ENCODE measurements at regions not wholly inside any gene's neighbourhood (a gene's known extent, or its start where the extent isn't known, plus 50 kb on each side); places are given as distances from the start of the nearest gene placed in this dataset.

- no peak for DNase-seq (ENCODE audit: low spot score)
- no peaks in the 10 kb centered on the region for H3K9me3 Mint-ChIP-seq
- H3K4me3 Mint-ChIP-seq, result no peak overlapping the region
- H3K4me2 ChIP-seq, result no peak overlapping the region
- H4K20me1 ChIP-seq (ENCODE audit: low read depth), result no peaks in the 10 kb centered on the region
- no peaks in the 10 kb centered on the region for H3F3A ChIP-seq (ENCODE audit: low read depth)
- no peak overlapping the region for H3K27ac Mint-ChIP-seq
- no peaks in the 10 kb centered on the region for H3K9me3 ChIP-seq (ENCODE audit: low read depth)
- no peak overlapping the region for H3K9ac ChIP-seq
- no peak for TF ChIP-seq EZH2phosphoT487 (IDR thresholded peaks at IDR 0.05)
- H2AFZ ChIP-seq (replicated peaks), result no peak overlapping the region
- H3K79me2 ChIP-seq (ENCODE audit: low read depth), result no peaks in the 10 kb centered on the region
- H3K4me3 ChIP-seq, result no peak overlapping the region
- H3K4me1 ChIP-seq, result no peaks in the 10 kb centered on the region
- H3K27me3 ChIP-seq, result no peaks in the 10 kb centered on the region
- H3K36me3 ChIP-seq, result no peaks in the 10 kb centered on the region
- peaks cover 18% of the 10 kb centered on the region for H3K4me1 Mint-ChIP-seq
- H3K27me3 Mint-ChIP-seq (ENCODE audit: insufficient read depth, low read depth), result no peaks in the 10 kb centered on the region
- no peak overlapping the region for H3K27ac ChIP-seq
- H3K36me3 Mint-ChIP-seq, result no peaks in the 10 kb centered on the region
These were observed 165.9 kb downstream of the TMTC3 start for GRCh38 chr12:88307961-88308360.

GRCh38 chr12:88308825-88309224 is 166.7 kb downstream of the TMTC3 start:
- H3K4me1 ChIP-seq, result no peaks in the 10 kb centered on the region
- no peak overlapping the region for H3K27ac Mint-ChIP-seq
- no peak overlapping the region for H3K4me2 ChIP-seq
- no peaks in the 10 kb centered on the region for H4K20me1 ChIP-seq (ENCODE audit: low read depth)
- DNase-seq (ENCODE audit: low spot score), result no peak
- H3K36me3 ChIP-seq, result no peaks in the 10 kb centered on the region
- no peaks in the 10 kb centered on the region for H3K79me2 ChIP-seq (ENCODE audit: low read depth)
- no peaks in the 10 kb centered on the region for H3K36me3 Mint-ChIP-seq
- no peak overlapping the region for H3K9ac ChIP-seq
- peaks cover 18% of the 10 kb centered on the region for H3K4me1 Mint-ChIP-seq
- no peak overlapping the region for H2AFZ ChIP-seq (replicated peaks)
- no peak overlapping the region for H3K27ac ChIP-seq
- H3K9me3 Mint-ChIP-seq, result no peaks in the 10 kb centered on the region
- H3K27me3 Mint-ChIP-seq (ENCODE audit: insufficient read depth, low read depth), result no peaks in the 10 kb centered on the region
- H3F3A ChIP-seq (ENCODE audit: low read depth), result no peaks in the 10 kb centered on the region
- no peak overlapping the region for H3K4me3 Mint-ChIP-seq
- no peaks in the 10 kb centered on the region for H3K27me3 ChIP-seq
- no peaks in the 10 kb centered on the region for H3K9me3 ChIP-seq (ENCODE audit: low read depth)
- no peak overlapping the region for H3K4me3 ChIP-seq
- no peak for TF ChIP-seq CTCF (IDR thresholded peaks at IDR 0.05)
- TF ChIP-seq EZH2 (IDR thresholded peaks at IDR 0.05), result no peak
- no peak for TF ChIP-seq EZH2phosphoT487 (IDR thresholded peaks at IDR 0.05)

- H3K4me3 ChIP-seq, result no peak overlapping the region
- H2AFZ ChIP-seq (replicated peaks), result no peak overlapping the region
- H3K9ac ChIP-seq, result no peak overlapping the region
- Mint-ChIP-seq H3K4me1 (peaks cover 18% of the 10 kb centered on the region), H3K9me3 (no peaks in the 10 kb centered on the region), H3K27me3 (ENCODE audit: insufficient read depth, low read depth) (no peaks in the 10 kb centered on the region), H3K27ac (no peak overlapping the region), H3K36me3 (no peaks in the 10 kb centered on the region), H3K4me3 (no peak overlapping the region)
- H3K4me1 ChIP-seq, result no peaks in the 10 kb centered on the region
- no peak overlapping the region for H3K4me2 ChIP-seq
- no peaks in the 10 kb centered on the region for H3K36me3 ChIP-seq
- no peaks in the 10 kb centered on the region for H3F3A ChIP-seq (ENCODE audit: low read depth)
- H3K9me3 ChIP-seq (ENCODE audit: low read depth), result no peaks in the 10 kb centered on the region
- no peaks in the 10 kb centered on the region for H4K20me1 ChIP-seq (ENCODE audit: low read depth)
- no peak for DNase-seq (ENCODE audit: low spot score)
- H3K79me2 ChIP-seq (ENCODE audit: low read depth), result no peaks in the 10 kb centered on the region
- no peaks in the 10 kb centered on the region for H3K27me3 ChIP-seq
- H3K27ac ChIP-seq, result no peak overlapping the region
- no peak for TF ChIP-seq EZH2phosphoT487 (IDR thresholded peaks at IDR 0.05)
- no peak for TF ChIP-seq CTCF (IDR thresholded peaks at IDR 0.05)
- TF ChIP-seq EZH2 (IDR thresholded peaks at IDR 0.05), result no peak
These were observed 167.4 kb downstream of the TMTC3 start for GRCh38 chr12:88309546-88309945.

GRCh38 chr12:88310069-88310468 is 168.0 kb downstream of the TMTC3 start:
- Histone ChIP-seq H3K27ac (no peak overlapping the region), H3K9me3 (ENCODE audit: low read depth) (no peaks in the 10 kb centered on the region), H4K20me1 (ENCODE audit: low read depth) (no peaks in the 10 kb centered on the region), H2AFZ (replicated peaks) (no peak overlapping the region), H3K36me3 (no peaks in the 10 kb centered on the region), H3F3A (ENCODE audit: low read depth) (no peaks in the 10 kb centered on the region), H3K4me1 (no peaks in the 10 kb centered on the region), H3K4me2 (no peak overlapping the region), H3K27me3 (no peaks in the 10 kb centered on the region), H3K9ac (no peak overlapping the region), H3K4me3 (no peak overlapping the region), H3K79me2 (ENCODE audit: low read depth) (no peaks in the 10 kb centered on the region)
- no peak for DNase-seq (ENCODE audit: low spot score)
- peaks cover 18% of the 10 kb centered on the region for H3K4me1 Mint-ChIP-seq
- TF ChIP-seq EZH2 (IDR thresholded peaks at IDR 0.05) (no peak), CTCF (IDR thresholded peaks at IDR 0.05) (no peak), EZH2phosphoT487 (IDR thresholded peaks at IDR 0.05) (no peak)
- no peak overlapping the region for H3K4me3 Mint-ChIP-seq
- no peaks in the 10 kb centered on the region for H3K27me3 Mint-ChIP-seq (ENCODE audit: insufficient read depth, low read depth)
- no peaks in the 10 kb centered on the region for H3K9me3 Mint-ChIP-seq
- H3K27ac Mint-ChIP-seq, result no peak overlapping the region
- H3K36me3 Mint-ChIP-seq, result no peaks in the 10 kb centered on the region
